ENCODE measurements at regions not wholly inside any gene's neighbourhood (a gene's known extent, or its start where the extent isn't known, plus 50 kb on each side); places are given as distances from the start of the nearest gene placed in this dataset.

DNA sequence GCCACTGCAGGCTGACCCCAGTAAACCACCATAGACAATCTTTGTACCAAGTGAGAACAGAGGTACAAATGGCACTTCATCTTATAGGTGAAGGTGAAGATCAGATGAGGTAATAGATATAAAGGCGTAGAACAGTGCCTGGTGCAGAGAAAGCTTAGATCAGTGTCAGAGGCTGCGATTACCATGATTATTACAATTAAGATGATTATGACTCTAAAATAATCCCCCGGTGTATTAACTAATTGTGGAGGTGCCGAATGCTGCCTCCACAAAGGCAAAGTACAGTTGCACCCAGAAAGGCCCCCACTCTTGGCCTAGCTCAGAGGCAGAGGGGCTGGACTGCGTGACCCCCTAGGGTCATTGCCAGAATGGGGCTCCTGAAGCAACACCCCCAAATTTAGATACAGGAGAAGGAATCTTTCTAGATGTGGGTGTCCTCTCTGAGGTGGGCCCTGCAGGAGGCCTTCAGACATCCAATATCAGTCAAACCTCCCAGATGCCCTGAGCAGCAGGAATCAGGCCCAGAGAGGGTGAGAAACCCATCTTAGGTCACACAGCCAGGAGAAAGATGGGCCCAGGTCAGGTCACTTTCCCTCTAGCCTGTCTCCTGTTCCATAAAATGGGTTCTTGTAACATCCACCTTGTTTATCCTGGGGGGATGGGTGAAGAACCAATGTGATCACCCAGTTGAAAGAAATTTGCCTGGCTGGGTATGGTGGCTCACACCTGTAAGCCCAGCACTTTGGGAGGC is 139.8 kb downstream of the PHETA1 start:
- TF ChIP-seq YY1 (IDR thresholded peaks at IDR 0.05; ENCODE audit: insufficient read depth, insufficient read length) (no peak), ZNF274 (IDR thresholded peaks at IDR 0.05; ENCODE audit: low read depth, low read length) (no peak), SUZ12 (IDR thresholded peaks at IDR 0.05; ENCODE audit: extremely low read depth, insufficient read depth, insufficient read length) (no peak)
- H3K27me3 ChIP-seq (ENCODE audit: insufficient read depth, insufficient read length) = no peaks in the 10 kb centered on the region

DNA sequence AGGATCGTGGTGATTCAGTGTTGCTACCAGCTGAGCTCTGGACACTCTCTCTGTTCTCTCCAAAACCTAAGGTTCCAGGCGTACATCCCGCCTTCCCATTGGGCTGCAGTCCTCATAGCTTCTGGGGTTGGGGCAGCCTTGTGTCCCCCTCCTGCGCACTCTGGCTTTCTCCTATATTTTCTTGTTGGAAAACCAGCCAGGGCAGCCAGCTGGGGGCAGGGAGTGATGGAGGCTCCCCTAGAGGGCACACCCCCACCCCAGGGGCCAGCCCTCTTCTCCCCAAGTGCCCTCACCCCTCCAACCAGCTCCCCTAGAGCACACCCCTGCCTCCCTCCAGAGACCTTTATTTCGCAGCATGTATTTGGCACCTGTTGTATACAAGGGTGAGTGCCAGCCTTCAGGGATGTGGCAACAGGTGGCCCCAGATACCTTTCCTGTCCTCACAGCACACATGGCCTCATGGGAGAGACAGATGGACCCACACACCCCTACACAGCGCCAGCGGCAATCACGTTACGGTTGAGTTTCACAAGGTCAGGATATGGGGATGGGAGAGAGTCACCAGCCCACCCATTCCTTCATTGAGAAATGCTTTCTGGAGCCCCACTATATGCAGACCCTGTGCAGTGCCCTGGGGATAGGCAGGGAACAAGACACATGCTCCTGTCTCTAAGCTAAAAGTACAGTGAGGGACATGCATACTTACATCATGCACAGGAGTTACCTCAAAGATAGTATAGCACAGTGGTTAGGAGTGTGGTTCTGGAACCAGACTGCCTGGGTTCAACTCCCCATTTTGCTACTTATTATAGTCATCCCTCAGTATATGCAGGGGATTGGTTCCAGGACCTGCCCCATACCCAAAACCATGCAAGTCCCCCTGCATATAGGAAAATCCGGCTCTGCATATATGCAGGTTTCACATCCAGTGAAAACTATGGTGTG is 141.1 kb downstream of the PHETA1 start:
- Histone ChIP-seq H3K4me3 (ENCODE audit: insufficient read length, low read depth) (no peak overlapping the region), H3K9ac (ENCODE audit: insufficient read length, low read depth) (no peak overlapping the region), H3K4me1 (ENCODE audit: insufficient read depth, insufficient read length) (peaks cover 7% of the 10 kb centered on the region), H3K36me3 (ENCODE audit: insufficient read depth, insufficient read length, low read length) (no peaks in the 10 kb centered on the region), H3K9me3 (ENCODE audit: insufficient read depth, low read length) (no peaks in the 10 kb centered on the region), H3K27me3 (ENCODE audit: insufficient read depth, insufficient read length) (no peaks in the 10 kb centered on the region)
- TF ChIP-seq ZNF274 (IDR thresholded peaks at IDR 0.05; ENCODE audit: low read depth, low read length) = no peak
- no peak for TF ChIP-seq YY1 (IDR thresholded peaks at IDR 0.05; ENCODE audit: insufficient read depth, insufficient read length)
- no peak for TF ChIP-seq SUZ12 (IDR thresholded peaks at IDR 0.05; ENCODE audit: extremely low read depth, insufficient read depth, insufficient read length)
- no peak for DNase-seq (ENCODE audit: low read depth, low spot score)

More for the DNA sequence above, 139.8 kb downstream of the PHETA1 start:
- Histone ChIP-seq H3K4me1 (ENCODE audit: insufficient read depth, insufficient read length) (peaks cover 7% of the 10 kb centered on the region), H3K4me3 (ENCODE audit: insufficient read length, low read depth) (no peak overlapping the region), H3K36me3 (ENCODE audit: insufficient read depth, insufficient read length, low read length) (no peaks in the 10 kb centered on the region), H3K9me3 (ENCODE audit: insufficient read depth, low read length) (no peaks in the 10 kb centered on the region), H3K9ac (ENCODE audit: insufficient read length, low read depth) (no peak overlapping the region)
- no peak for DNase-seq (ENCODE audit: low read depth, low spot score)

DNA sequence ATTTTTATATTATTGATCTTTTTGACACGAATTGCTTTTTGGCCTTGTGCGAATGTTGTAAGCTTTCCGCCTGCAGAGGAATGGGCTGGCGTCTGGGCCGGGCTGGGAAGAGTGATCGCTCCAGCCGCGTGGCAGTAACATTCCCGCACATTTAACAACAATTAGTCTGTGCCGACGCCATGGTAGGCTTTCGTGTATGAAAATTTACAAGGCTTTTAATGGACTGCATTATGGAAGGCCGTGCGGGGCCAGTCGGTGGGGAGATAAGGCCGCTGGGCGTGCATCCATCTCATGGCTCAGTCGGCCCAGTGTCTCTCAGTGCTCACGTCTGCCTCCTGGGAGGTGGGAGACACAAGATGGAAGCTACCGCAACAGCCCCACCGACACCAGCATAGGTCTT is 142.2 kb downstream of the PHETA1 start:
- DNase-seq (ENCODE audit: low read depth, low spot score) = no peak
- H3K9ac ChIP-seq (ENCODE audit: insufficient read length, low read depth) = no peak overlapping the region
- TF ChIP-seq YY1 (IDR thresholded peaks at IDR 0.05; ENCODE audit: insufficient read depth, insufficient read length) (no peak), SUZ12 (IDR thresholded peaks at IDR 0.05; ENCODE audit: extremely low read depth, insufficient read depth, insufficient read length) (no peak), ZNF274 (IDR thresholded peaks at IDR 0.05; ENCODE audit: low read depth, low read length) (no peak)
- no peaks in the 10 kb centered on the region for H3K9me3 ChIP-seq (ENCODE audit: insufficient read depth, low read length)
- no peaks in the 10 kb centered on the region for H3K36me3 ChIP-seq (ENCODE audit: insufficient read depth, insufficient read length, low read length)
- no peak overlapping the region for H3K4me3 ChIP-seq (ENCODE audit: insufficient read length, low read depth)
- no peaks in the 10 kb centered on the region for H3K27me3 ChIP-seq (ENCODE audit: insufficient read depth, insufficient read length)
- peaks cover 9% of the 10 kb centered on the region for H3K4me1 ChIP-seq (ENCODE audit: insufficient read depth, insufficient read length)

DNA sequence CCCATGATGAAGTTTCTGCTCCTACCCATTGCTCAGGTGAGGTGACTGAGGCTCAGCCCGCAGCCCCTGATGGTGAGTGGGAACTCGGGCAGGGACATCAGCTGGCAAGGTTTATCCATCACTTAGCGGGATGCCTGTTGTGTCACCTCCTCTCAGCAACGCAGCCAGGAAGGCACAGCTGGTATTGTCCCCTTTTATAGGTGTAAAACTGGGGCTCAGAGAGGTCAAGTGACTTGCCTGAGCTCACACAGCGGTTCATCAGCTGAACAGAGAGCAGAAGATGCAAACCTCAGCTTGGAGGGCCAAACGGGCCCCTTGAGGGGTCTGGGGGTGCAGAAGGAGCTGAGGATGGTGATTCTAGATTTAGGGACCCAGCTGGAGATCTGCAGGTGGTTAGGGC is 143.6 kb downstream of the PHETA1 start:
- no peak for DNase-seq (ENCODE audit: low read depth, low spot score)
- Histone ChIP-seq H3K27me3 (ENCODE audit: insufficient read depth, insufficient read length) (no peaks in the 10 kb centered on the region), H3K4me1 (ENCODE audit: insufficient read depth, insufficient read length) (peaks cover 5% of the 10 kb centered on the region), H3K9me3 (ENCODE audit: insufficient read depth, low read length) (no peaks in the 10 kb centered on the region), H3K9ac (ENCODE audit: insufficient read length, low read depth) (no peak overlapping the region), H3K4me3 (ENCODE audit: insufficient read length, low read depth) (no peak overlapping the region), H3K36me3 (ENCODE audit: insufficient read depth, insufficient read length, low read length) (no peaks in the 10 kb centered on the region)
- no peak for TF ChIP-seq YY1 (IDR thresholded peaks at IDR 0.05; ENCODE audit: insufficient read depth, insufficient read length)
- no peak for TF ChIP-seq SUZ12 (IDR thresholded peaks at IDR 0.05; ENCODE audit: extremely low read depth, insufficient read depth, insufficient read length)
- TF ChIP-seq ZNF274 (IDR thresholded peaks at IDR 0.05; ENCODE audit: low read depth, low read length) = no peak

DNA sequence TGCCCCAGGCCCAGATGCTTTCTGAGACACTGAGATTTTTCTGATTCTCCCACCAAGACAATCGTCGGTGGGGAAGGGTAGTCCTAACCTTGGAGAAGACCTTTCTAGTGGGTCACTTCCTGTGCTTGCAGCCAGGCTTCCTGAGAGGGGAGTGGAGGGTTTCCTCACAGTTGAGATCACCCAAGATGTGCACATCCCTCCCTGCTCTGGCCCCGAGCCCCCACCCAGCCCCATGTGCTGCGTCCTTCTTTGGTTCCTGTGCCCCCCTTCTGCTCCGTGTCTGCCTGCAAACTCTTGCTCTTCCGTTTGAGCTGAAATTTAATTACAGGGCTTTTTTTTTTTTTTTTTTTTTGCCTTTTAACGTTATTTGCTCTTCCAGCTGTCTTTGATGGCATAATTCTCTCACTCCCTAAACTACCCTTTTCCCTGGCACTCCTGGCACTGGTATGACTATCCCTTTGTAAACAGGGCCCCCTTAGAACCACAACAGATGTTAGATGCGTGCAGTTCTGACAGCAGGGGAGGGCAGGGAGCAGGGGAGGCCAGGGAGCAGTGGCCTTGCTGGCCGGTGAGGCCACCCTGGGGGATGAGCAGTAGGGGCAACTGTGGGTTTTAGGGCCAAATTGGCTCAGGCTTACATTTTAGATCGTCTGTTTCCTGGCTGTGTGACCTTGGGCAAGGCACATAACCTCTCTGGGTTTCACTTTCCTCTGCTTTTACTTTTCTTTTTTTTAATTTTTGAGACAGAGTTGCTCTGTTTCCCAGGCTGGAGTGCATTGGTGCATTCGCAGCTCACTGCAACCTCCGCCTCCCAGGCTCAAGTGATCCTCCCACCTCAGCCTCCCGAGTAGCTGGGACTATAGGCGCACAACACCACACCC is 144.5 kb downstream of the PHETA1 start:
- Histone ChIP-seq H3K9ac (ENCODE audit: insufficient read length, low read depth) (peak overlapping the region; percentile 52), H3K9me3 (ENCODE audit: insufficient read depth, low read length) (no peaks in the 10 kb centered on the region), H3K4me1 (ENCODE audit: insufficient read depth, insufficient read length) (peaks cover 3% of the 10 kb centered on the region), H3K4me3 (ENCODE audit: insufficient read length, low read depth) (no peak overlapping the region), H3K27me3 (ENCODE audit: insufficient read depth, insufficient read length) (no peaks in the 10 kb centered on the region), H3K36me3 (ENCODE audit: insufficient read depth, insufficient read length, low read length) (no peaks in the 10 kb centered on the region)
- no peak for TF ChIP-seq YY1 (IDR thresholded peaks at IDR 0.05; ENCODE audit: insufficient read depth, insufficient read length)
- TF ChIP-seq ZNF274 (IDR thresholded peaks at IDR 0.05; ENCODE audit: low read depth, low read length) = no peak
- no peak for TF ChIP-seq SUZ12 (IDR thresholded peaks at IDR 0.05; ENCODE audit: extremely low read depth, insufficient read depth, insufficient read length)
- no peak for DNase-seq (ENCODE audit: low read depth, low spot score)

DNA sequence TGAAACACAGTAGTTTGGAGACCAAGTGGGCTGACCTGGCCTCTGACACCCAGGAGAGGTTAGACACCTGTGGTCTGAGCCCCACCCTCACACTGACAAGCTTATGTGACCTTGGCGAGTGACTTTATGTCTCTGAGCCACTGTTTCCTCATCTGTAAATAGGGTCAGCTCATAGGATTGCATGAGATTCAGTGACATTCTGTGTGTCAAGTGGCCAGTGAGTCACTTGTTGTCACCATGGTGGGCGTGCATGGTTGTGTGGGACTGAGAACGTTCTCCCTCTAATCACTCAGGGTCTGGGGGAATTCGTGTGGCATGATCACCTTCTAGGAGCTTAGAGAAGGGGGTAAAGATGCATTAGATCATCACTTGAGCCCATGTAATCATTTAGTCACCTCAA is 146.4 kb downstream of the PHETA1 start:
- H3K4me3 ChIP-seq (ENCODE audit: insufficient read length, low read depth) = no peak overlapping the region
- DNase-seq (ENCODE audit: low read depth, low spot score) = no peak
- TF ChIP-seq YY1 (IDR thresholded peaks at IDR 0.05; ENCODE audit: insufficient read depth, insufficient read length) = no peak
- no peak for TF ChIP-seq SUZ12 (IDR thresholded peaks at IDR 0.05; ENCODE audit: extremely low read depth, insufficient read depth, insufficient read length)
- TF ChIP-seq ZNF274 (IDR thresholded peaks at IDR 0.05; ENCODE audit: low read depth, low read length) = no peak
- H3K27me3 ChIP-seq (ENCODE audit: insufficient read depth, insufficient read length) = no peaks in the 10 kb centered on the region
- H3K9me3 ChIP-seq (ENCODE audit: insufficient read depth, low read length) = no peaks in the 10 kb centered on the region
- no peaks in the 10 kb centered on the region for H3K36me3 ChIP-seq (ENCODE audit: insufficient read depth, insufficient read length, low read length)
- peaks cover 3% of the 10 kb centered on the region for H3K4me1 ChIP-seq (ENCODE audit: insufficient read depth, insufficient read length)
- no peak overlapping the region for H3K9ac ChIP-seq (ENCODE audit: insufficient read length, low read depth)
